HCT116 (cell line): ENCODE measurements at regions not wholly inside any gene's neighbourhood (a gene's known extent, or its start where the extent isn't known, plus 50 kb on each side); places are given as distances from the start of the nearest gene placed in this dataset.

ENCODE experiments used
- ATAC-seq: fragments of 200-7000 bp; cut with Tn5 transposase; 2 replicates; pipeline ENCODE4 v1.9.1; 2020; ENCODE audit warnings: mild to moderate bottlenecking, moderate library complexity
- BruUV-seq: library from RNA; stranded (reverse); fragments of 400-500 nt; replicated peaks from 2 replicates; lab custom pipeline; 2021; lab: Mats Ljungman, UMichigan
- CTCF ChIA-PET: fragments of 300-600 bp; sonication (Branson Sonifier 250); formaldehyde crosslinking; loops from one replicate; lab custom pipeline; 2021; ENCODE audit warnings: antibody characterized with exemption; lab: Charles Lee
- POLR2A ChIA-PET: fragments of 300-600, 350-600 bp; sonication (Branson Sonifier 250); formaldehyde crosslinking; loops from one replicate; lab custom pipeline; 2021; ENCODE audit warnings: antibody characterized with exemption; lab: Charles Lee
- RAD21 ChIA-PET, 2 experiments: fragments of 300-600 bp; sonication (Branson Sonifier 250); formaldehyde crosslinking; loops; one replicate each; lab custom pipeline; 2023; ENCODE audit warnings: low total read pairs in 2 of 2; ENCODE audit not compliant: uncharacterized antibody in 2 of 2, unreplicated experiment in 2 of 2, low non-redundant PET in 1 of 2; lab: Charles Lee
- DNase-seq: peaks from one replicate; pipeline ENCODE4 v3.0.0-alpha.2; 2010; ENCODE audit warnings: low read depth, low spot score
- H2AFZ ChIP-seq: fragments of 200-600 bp; shearing (Covaris generic), sonication (generic); 2 replicates; pipeline ENCODE4 v1.6.1; 2017; ENCODE audit warnings: low read depth, mixed run types, mixed read lengths, antibody characterized with exemption, low read length; ENCODE audit not compliant: poor library complexity, severe bottlenecking
- H3K27ac ChIP-seq: 2 replicates; pipeline ENCODE4 v1.5.1; 2012; ENCODE audit warnings: low read depth, low read length
- H3K27me3 ChIP-seq: fragments of 200-600 bp; sonication (generic); 2 replicates; pipeline ENCODE4 v1.6.1; 2016; ENCODE audit warnings: mixed run types, low read length, mixed read lengths; ENCODE audit not compliant: insufficient read depth
- H3K36me3 ChIP-seq, 2 experiments: fragments of 200-500 bp in 1 of 2; fragments of 200-600 bp in 1 of 2; sonication (Bioruptor generic) in 1 of 2; sonication (generic) in 1 of 2; 2 replicates each; pipeline versions ENCODE4 v1.5.1 to v1.6.1; 2014 to 2016; ENCODE audit warnings: low read length in 2 of 2, inconsistent platforms in 1 of 2, mixed read lengths in 1 of 2, mixed run types in 1 of 2; ENCODE audit not compliant: insufficient read depth in 2 of 2, control insufficient read depth in 1 of 2
- H3K4me1 ChIP-seq, 2 experiments: fragments of 200-600 bp in 1 of 2; sonication (generic) in 1 of 2; 2 replicates each; pipeline versions ENCODE4 v1.5.1 to v1.6.1; 2012 to 2017; ENCODE audit warnings: low read length in 2 of 2, inconsistent platforms in 1 of 2, mild to moderate bottlenecking in 1 of 2, mixed read lengths in 1 of 2, mixed run types in 1 of 2, moderate library complexity in 1 of 2; ENCODE audit not compliant: insufficient read depth in 2 of 2, control insufficient read depth in 1 of 2
- H3K4me2 ChIP-seq: fragments of 200-600 bp; sonication (generic); 2 replicates; pipeline ENCODE4 v1.6.1; 2017; ENCODE audit warnings: mixed run types, low read length, mixed read lengths
- H3K4me3 ChIP-seq, 2 experiments: fragments of 200-600 bp in 1 of 2; sonication (generic) in 1 of 2; replicated peaks in 1 of 2; 2 replicates each; pipeline ENCODE4 v1.5.1; 2011 to 2016; ENCODE audit warnings: low read length in 2 of 2, control low read depth in 1 of 2, low read depth in 1 of 2, mild to moderate bottlenecking in 1 of 2, mixed read lengths in 1 of 2, mixed run types in 1 of 2
- H3K79me2 ChIP-seq: fragments of 200-600 bp; sonication (generic); 2 replicates; pipeline ENCODE4 v1.6.1; 2017; ENCODE audit warnings: mild to moderate bottlenecking, mixed run types, low read length, moderate library complexity, mixed read lengths; ENCODE audit not compliant: insufficient read depth
- H3K9ac ChIP-seq: fragments of 200-600 bp; sonication (generic); 2 replicates; pipeline ENCODE4 v1.6.1; 2016; ENCODE audit warnings: low read length, mixed read lengths
- H3K9me2 ChIP-seq: fragments of 200-600 bp; sonication (generic), shearing (Covaris generic); 2 replicates; pipeline ENCODE4 v1.6.1; 2017; ENCODE audit warnings: mixed run types, mild to moderate bottlenecking, moderate library complexity; ENCODE audit not compliant: insufficient read depth
- H3K9me3 ChIP-seq, 2 experiments: fragments of 200-500 bp in 1 of 2; fragments of 200-600 bp in 1 of 2; sonication (Bioruptor generic) in 1 of 2; sonication (generic) in 1 of 2; 2 replicates each; pipeline ENCODE4 v1.6.1; 2014 to 2017; ENCODE audit warnings: low read length in 2 of 2, mixed read lengths in 2 of 2, inconsistent platforms in 1 of 2, low read depth in 1 of 2, mild to moderate bottlenecking in 1 of 2, mixed run types in 1 of 2, moderate library complexity in 1 of 2; ENCODE audit not compliant: control insufficient read depth in 1 of 2, insufficient read depth in 1 of 2
- H4K20me1 ChIP-seq: fragments of 200-600 bp; sonication (generic), shearing (Covaris generic); 2 replicates; pipeline ENCODE4 v1.6.1; 2017; ENCODE audit warnings: mixed run types, mild to moderate bottlenecking, moderate library complexity; ENCODE audit not compliant: insufficient read depth
- CBX3 ChIP-seq: IDR thresholded peaks from 2 replicates; pipeline ENCODE4 v1.6.1; 2012; ENCODE audit warnings: low read depth
- EGR1 ChIP-seq: IDR thresholded peaks from 2 replicates; pipeline ENCODE4 v1.6.1; 2012; ENCODE audit warnings: low read depth
- EZH2 ChIP-seq: fragments of 200-600 bp; sonication (generic); IDR thresholded peaks from 2 replicates; pipeline ENCODE4 v1.6.1; 2017; ENCODE audit warnings: antibody characterized with exemption, mixed run types
- FOSL1 ChIP-seq: IDR thresholded peaks from 2 replicates; pipeline ENCODE4 v1.6.1; 2012; ENCODE audit warnings: low read depth
- JUND ChIP-seq: IDR thresholded peaks from 2 replicates; pipeline ENCODE4 v1.6.1; 2012
- POLR2AphosphoS5 ChIP-seq: IDR thresholded peaks from 2 replicates; pipeline ENCODE4 v1.6.1; 2011; ENCODE audit warnings: mild to moderate bottlenecking, low read depth, low read length, moderate library complexity
- RAD21 ChIP-seq: IDR thresholded peaks from 2 replicates; pipeline ENCODE4 v1.6.1; 2012; ENCODE audit warnings: low read depth, mild to moderate bottlenecking
- REST ChIP-seq: IDR thresholded peaks from 2 replicates; pipeline ENCODE4 v1.6.1; 2012; ENCODE audit warnings: low read depth
- SIN3A ChIP-seq: IDR thresholded peaks from 2 replicates; pipeline ENCODE4 v1.6.1; 2012; ENCODE audit warnings: low read depth
- SRF ChIP-seq: IDR thresholded peaks from 2 replicates; pipeline ENCODE4 v1.6.1; 2012; ENCODE audit warnings: low read depth
- TCF7L2 ChIP-seq: IDR thresholded peaks from 2 replicates; pipeline ENCODE4 v1.7.0; 2011; ENCODE audit warnings: borderline replicate concordance, inconsistent platforms; ENCODE audit not compliant: insufficient read depth, insufficient read length; ENCODE audit errors: extremely low read depth
- YY1 ChIP-seq: IDR thresholded peaks from 2 replicates; pipeline ENCODE4 v1.6.1; 2011; ENCODE audit warnings: low read length, low read depth, moderate library complexity, mild to moderate bottlenecking; ENCODE audit not compliant: insufficient replicate concordance; ENCODE audit errors: extremely low read depth
- ZFX ChIP-seq: fragments of 450-650 bp; IDR thresholded peaks from 2 replicates; pipeline ENCODE4 v1.6.1; 2017
- intact Hi-C: fragments of 100-400 bp; cut with micrococcal nuclease; formaldehyde crosslinking; loops from 2 replicates; pipeline ENCODE4 v1.10.0; 2022
- TF ChIP-seq, protein P1 (sequence below): IDR thresholded peaks from 2 replicates; pipeline ENCODE4 v1.6.1; 2011; ENCODE audit warnings: mild to moderate bottlenecking, low read length, moderate library complexity; ENCODE audit not compliant: insufficient replicate concordance; ENCODE audit errors: extremely low read depth
- TF ChIP-seq, protein P2 (sequence below): IDR thresholded peaks from 2 replicates; pipeline ENCODE4 v1.6.1; 2012
- TF ChIP-seq, protein P3 (sequence below): IDR thresholded peaks from 2 replicates; pipeline ENCODE4 v1.6.1; 2012

GRCh38 chr2:59888015-59888414 is 665.4 kb downstream of the BCL11A start:
- no peak overlapping the region for H3K9ac ChIP-seq
- 0 out of 2 replicates have a peak, but pooled peaks cover 3% of the 10 kb centered on the region for H3K27me3 ChIP-seq
- RAD21 ChIA-PET: no interaction called here
- no peak overlapping the region for H3K4me2 ChIP-seq
- H3K9me2 ChIP-seq: no peaks in the 10 kb centered on the region
- POLR2A ChIA-PET: no interaction called here
- ATAC-seq: no peak
- no peaks in the 10 kb centered on the region for H3K36me3 ChIP-seq
- H2AFZ ChIP-seq: no peak overlapping the region
- TF ChIP-seq EGR1 (no peak), YY1 (no peak), SIN3A (no peak), FOSL1 (no peak), TCF7L2 (no peak), ZFX (no peak), JUND (no peak), CBX3 (no peak), SRF (no peak), EZH2 (no peak), REST (no peak), RAD21 (no peak), POLR2AphosphoS5 (no peak)
- TF ChIP-seq, protein P1, sequence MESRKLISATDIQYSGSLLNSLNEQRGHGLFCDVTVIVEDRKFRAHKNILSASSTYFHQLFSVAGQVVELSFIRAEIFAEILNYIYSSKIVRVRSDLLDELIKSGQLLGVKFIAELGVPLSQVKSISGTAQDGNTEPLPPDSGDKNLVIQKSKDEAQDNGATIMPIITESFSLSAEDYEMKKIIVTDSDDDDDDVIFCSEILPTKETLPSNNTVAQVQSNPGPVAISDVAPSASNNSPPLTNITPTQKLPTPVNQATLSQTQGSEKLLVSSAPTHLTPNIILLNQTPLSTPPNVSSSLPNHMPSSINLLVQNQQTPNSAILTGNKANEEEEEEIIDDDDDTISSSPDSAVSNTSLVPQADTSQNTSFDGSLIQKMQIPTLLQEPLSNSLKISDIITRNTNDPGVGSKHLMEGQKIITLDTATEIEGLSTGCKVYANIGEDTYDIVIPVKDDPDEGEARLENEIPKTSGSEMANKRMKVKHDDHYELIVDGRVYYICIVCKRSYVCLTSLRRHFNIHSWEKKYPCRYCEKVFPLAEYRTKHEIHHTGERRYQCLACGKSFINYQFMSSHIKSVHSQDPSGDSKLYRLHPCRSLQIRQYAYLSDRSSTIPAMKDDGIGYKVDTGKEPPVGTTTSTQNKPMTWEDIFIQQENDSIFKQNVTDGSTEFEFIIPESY: no peak
- TF ChIP-seq, protein P2, sequence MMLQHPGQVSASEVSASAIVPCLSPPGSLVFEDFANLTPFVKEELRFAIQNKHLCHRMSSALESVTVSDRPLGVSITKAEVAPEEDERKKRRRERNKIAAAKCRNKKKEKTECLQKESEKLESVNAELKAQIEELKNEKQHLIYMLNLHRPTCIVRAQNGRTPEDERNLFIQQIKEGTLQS: no peak
- TF ChIP-seq, protein P3, sequence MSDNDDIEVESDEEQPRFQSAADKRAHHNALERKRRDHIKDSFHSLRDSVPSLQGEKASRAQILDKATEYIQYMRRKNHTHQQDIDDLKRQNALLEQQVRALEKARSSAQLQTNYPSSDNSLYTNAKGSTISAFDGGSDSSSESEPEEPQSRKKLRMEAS: no peak
- no peaks in the 10 kb centered on the region for H3K79me2 ChIP-seq
- no peak for DNase-seq
- BruUV-seq: no TSS peak
- H3K27ac ChIP-seq: no peak overlapping the region
- CTCF ChIA-PET: no interaction called here
- H3K4me3 ChIP-seq: no peak overlapping the region
- H4K20me1 ChIP-seq: no peaks in the 10 kb centered on the region
- no peaks in the 10 kb centered on the region for H3K9me3 ChIP-seq
- no peaks in the 10 kb centered on the region for H3K4me1 ChIP-seq
- intact Hi-C loops: no loop called here
